HUDEP-2 (cell line): ENCODE measurements at regions not wholly inside any gene's neighbourhood (a gene's known extent, or its start where the extent isn't known, plus 50 kb on each side); places are given as distances from the start of the nearest gene placed in this dataset.

Source experiments
- DNase-seq, 76 experiments: peaks; one replicate each; lab custom pipeline; 2025; ENCODE audit not compliant: unreplicated experiment in 76 of 76; lab: John Stamatoyannopoulos, UW

DNA sequence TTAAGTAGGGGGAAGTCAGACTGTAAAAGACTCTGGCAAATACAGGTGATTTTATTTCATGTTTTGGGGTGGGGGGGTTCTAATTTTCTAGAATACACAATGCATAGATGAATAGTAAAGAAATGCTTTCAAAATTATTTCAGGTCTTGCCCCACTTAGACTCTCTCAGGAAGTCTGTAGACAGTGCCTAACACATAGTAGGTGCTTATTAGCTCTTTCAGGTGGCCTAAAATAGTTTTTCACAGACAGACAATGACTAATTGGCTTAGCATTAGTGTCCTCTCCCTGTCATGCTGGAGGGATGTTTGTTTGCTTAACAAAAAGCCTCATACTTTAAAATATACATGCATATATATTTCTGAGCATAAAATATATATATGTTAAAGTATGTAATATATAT lies 366.0 kb downstream of the SOX9 start:
- no peak for DNase-seq

DNA sequence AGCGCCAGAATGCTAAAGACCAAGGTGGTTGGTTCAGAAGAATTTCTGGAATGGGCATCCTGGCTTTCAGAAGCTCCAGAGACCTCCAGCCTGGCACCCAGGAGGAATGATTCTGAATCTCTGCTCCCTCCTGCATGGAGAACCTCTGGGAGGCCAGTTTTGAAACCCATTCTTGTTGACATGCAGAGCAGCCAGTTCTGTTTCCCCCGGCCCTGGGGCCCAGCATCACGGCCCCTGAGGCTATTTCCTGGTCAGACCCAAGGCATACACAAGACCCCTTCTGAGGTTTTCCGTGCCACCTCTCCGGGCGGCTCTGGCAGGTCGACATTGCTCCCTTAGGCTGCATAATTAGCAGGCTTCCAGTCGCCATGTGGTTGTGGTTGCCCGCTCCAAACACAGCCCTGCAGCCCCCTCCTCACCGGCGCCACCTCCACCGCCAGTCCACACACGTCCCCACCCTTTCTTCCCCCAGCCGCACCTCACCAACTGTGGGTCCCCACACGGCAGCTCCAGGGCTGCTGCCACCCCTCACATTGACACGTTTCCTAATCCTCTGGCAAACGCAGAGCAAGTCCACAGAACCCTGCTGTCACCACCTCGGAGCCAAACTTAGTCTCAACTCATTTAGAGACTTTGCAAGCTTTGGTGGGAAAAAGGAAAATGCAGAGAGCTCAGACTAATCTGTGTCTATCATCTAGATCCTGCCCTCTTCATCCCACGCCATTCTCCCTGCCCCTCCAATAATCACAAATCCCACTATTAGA lies 367.1 kb downstream of the SOX9 start:
- no peak for DNase-seq

DNA sequence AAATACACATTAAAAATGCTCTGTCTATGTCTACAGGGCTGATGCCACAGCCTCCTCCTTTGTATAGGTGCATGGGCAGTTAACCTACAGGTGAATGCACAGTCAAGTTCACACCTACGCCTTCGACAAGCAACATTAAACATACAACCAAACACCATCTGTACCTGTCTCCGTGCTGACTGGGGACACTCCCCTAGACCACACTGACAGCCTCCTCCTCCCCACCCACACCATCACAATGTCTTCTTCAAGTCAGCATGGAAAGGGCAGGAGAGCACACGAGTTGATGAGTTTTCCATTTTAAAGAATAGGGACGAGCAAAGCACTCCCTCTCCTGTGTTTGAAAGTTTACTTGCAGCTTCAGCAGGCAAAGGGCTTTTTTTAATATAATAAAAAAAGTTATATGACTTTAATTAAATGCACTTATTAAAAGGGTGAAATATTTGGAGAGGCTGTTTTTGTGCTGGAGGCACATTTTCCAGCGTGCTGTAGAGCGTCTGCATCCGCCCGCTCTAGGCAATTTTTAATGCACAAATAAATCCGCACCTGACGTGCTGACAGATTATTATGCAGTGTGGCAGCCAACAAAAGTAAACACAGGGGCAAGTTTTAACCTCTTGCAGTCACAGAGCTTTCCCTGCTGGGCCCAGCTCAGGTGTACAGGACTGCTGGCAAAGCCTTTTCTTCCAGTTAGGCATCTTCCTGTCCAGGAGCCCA lies 367.9 kb downstream of the SOX9 start:
- no peak for DNase-seq

DNA sequence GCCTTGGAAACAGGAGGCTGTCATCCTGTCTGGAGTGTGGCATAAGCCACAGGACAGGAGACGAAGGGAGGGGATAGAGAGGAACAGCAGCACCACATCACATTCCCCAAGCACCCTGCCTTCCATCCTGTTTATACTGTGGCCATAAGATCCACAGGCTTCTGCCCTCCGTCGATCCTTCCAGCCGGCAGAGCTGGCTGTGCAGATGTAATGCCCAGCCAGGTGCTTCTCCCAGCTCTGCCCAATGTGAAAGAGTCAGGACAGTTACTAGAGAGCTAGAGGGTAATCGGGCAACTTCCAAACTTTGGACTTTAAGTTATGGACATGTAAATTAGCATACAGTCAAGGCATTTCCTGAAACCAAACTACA lies 368.4 kb downstream of the SOX9 start:
- DNase-seq = no peak

DNA sequence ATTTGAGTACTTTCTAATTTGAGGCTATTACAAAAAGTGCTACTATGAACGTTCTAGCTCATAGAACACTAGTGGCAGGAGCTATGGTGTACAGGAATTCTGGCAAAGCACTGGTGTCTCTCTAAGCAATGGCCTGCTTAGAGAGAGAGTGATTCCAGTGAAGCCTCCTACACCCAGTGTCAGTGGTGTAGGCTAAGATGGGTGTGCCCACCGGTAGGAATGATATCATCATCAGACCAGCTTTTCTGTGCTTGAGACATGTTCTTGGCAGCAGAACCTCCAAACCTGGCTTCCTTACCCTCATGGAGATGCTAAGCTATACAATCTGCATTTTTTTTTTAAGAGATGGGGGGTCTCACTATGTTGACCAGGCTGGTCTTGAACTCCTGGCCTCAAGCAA lies 370.3 kb downstream of the SOX9 start:
- no peak for DNase-seq

DNA sequence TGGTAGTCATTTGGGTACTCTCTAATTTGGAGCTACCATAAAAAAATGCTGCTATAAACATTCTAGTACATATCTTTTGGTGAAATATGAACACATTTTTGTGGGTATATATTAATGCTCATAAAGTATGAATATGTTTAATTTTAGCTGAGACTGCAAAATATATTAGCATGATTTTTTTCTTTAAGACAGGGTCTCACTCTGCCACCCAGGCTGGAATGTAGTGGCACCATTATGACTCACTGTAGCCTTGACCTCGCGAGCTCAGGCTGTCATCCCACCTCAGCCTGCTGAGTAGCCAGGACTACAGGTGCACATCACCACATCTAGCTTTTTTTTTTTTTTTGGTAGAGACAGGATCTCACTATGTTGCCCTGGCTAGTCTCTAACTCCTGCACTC lies 371.7 kb downstream of the SOX9 start:
- DNase-seq = no peak

DNA sequence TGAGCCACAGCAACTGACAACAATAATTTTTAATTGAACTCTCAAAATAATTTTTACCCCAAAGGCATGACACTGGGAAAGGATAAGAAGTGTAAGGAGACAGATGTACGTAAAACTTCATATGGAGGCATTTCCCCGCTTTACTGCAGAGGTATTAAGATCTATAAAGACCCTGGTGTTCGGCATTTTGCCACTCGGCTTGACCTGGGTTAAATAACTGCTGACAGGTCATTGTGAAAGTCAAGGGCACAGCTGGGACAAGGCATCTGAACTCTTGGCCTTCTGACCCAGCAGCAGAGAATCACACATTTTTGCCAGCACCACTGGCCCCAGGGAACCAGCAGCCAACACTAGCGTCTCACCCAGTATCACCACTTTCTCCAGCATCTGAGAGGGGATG lies 372.1 kb downstream of the SOX9 start:
- no peak for DNase-seq

DNA sequence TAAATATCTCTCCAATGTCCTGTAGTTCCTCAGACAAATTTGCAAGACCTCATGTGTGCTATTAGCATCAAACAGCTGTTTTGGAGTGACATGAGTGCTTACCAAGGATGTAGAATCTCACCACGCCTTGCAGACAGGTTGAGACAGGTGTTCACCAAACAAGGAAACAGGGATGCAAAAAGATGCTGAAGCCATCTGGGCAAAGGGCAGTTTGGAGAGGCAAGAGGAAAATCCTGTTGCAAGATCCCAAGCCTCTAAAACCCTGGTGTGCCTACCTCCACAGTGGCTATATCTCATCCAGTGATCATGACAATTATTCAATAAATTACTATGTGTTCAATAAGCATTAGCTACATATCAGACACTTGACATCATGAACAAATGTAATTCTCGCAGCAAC lies 373.7 kb downstream of the SOX9 start:
- DNase-seq = no peak

DNA sequence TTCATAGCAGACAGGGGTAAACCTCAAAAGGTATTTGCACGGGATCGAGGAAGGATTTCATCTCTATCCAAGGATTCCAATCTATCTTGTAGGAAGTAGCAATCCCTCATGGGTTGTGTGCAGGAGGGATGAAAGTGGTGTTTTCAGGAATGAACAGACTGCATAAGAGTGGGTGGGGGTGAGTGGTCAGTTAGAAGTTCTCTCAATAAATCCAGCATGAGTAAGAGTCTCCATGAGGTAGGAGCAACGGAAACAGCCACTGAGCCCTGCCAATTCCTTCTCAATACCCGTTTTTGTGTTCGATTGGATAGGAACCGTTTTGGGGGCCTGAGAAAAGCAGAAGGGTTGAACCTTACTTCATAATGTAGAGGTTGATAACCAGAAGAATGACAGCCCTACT lies 375.6 kb downstream of the SOX9 start:
- no peak for DNase-seq

DNA sequence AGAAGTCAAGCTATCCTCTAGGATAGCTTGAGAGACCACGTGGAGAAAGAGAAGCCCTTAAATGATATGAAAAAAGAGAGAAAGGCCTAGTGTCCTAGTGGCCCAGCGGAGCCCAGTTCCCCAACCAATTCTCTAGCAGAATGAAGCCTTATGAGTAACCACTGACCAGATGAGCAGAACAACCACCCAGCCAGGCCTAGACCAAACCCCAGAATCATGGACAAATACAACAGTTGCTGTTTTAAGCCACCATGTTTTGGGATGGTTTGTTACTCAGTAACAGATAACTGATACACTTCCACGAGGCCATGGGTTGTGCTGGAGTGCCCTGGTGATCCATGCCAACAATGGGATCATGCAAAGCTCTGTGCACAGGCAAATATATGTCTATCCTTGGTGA lies 377.1 kb downstream of the SOX9 start:
- DNase-seq = no peak

DNA sequence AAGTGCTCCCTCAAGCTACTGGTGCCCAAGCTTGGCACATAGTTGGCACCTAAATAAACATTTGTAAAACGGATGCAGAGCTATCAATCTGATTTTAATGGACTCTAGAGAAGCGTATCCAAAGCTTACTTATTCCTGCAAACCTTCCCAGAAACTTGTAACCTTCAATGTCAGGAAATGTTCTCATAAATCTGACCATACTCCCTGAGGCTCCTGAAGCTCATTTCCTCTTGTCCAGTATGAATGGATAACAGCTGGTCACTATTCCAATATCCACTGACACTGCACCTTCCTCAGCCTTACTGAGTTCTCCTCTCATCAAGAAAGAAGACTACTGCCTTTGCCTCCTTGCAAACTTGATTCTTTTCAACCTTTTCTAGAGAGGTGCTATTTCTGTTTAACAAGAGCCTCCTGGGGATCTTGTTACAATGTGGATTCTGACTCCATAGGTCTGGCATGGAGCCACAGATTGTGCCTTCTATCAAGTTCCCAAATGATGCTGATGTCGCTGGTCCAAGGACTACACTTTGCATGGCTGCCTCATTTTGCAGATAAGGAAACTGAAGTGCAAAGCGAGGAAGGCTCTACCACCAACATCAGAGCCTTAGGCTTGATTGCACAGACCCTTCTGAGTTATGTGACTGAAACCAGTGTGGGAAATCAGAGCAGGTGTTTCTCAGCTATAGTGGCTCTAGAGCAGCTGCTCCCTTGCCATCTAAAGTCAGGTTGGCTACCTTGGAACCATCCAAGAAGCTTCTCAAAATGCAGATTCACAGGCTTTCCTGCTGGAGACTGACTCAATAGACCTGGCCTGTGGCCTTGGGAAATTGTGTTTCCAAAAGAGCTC lies 377.8 kb downstream of the SOX9 start:
- DNase-seq = no peak

DNA sequence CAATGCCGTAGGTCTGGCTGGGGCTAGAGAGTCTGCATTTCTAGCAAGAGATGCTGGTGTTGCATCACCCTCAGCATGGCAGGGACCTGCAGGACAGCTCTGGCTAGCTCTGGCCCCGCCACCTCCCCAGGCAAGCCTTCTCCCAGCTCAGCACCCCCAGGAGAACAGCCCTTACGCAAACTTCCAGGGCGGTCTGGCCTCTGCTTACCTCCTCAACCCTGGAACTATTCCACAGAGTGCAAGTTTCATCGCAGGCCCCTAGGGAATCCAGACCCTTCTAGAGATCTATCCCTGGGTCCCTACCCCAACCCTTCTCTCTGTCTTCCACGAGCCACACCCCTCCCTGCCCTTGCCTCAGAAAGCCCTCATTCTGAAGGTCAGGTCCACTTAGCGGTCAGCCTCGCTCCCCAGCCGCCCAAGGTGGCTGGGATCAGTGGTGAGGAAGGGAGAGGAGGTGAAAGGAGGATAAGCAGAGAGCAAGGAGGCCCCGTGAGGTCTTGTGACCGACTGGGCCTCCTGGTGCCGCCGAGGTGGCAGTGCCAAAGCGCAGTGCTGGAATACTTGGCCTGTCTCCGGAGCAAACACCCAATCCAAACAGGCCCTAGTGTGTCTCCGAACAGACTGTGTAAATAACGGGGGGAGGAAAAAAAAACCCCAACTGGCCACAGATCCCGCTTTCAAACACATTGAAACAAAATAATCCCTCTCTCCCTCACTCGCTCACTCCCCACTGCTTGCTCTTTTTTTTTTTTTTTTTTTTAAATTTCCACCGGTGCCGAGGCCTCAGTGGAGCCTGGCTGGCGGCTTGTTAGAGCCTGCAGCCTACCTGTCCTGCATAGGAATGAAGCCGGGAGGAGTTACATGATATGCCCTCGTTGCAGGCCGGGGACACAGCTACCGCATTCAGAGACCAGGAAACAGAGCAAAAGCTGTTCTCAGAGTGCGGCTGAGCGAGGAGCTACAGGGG lies 380.9 kb downstream of the SOX9 start:
- DNase-seq = no peak

DNA sequence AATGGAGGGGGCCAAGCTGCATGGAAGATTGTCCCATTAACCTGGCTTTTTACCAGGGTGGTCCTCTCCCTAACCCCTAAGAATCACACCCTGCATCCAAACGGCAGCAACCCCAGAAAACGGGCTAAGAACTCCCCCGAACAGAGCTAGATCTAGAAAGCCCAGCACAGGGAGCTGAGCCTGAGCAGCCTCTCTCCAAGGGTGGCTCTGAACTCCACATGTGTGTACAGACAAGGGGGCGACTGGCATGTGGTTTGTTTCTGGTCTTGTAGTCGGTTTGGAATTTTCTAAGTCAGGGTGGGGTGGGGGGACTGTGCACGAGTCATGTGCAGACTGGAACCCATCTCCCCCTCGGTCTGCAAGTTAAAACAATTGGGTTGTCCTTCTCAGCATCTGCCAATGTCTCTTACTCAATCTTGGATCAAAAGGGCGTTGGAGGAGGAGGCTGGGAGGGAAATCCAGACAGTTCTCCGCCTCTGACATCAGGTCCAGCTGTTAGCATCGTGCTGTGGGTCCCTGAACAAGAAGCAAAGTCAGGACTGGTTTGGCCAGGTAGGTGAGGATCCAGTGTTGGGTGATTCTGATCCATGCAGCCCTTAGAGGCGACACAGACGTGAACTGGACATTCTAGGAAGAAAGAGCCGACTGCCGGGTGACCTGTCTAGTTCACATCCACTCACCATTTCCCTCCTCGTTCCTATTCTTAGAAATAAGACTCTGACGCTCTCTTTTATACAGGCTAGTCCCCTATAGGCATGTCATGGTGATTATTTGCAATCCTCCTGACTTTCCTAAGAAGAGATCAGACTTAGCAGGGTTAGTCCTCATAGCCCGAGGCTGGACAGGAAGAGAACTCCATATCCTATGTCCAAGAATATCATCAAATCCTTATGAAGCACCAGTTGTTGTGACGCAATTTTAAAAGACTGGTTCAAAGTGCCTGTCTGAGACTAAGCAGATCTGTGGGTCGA lies 381.8 kb downstream of the SOX9 start:
- no peak for DNase-seq

DNA sequence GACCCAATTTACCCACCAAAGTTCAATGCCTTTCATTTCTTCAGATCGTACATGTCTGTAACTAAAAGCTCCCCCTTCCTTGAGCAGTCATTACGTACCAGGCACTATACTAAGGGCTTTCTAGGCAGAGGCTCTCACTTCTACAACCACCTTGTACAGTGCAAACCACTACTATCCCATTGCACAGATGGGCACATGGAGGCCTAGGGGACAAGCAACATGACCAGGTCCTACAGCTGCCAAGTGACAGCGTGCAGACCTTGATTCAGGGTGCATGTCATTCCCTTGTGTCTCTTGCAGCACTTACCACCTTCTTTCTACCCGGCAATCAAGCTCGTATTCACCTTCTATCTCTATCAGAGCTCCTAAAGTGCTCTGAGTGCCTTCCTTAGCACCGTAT lies 382.7 kb downstream of the SOX9 start:
- no peak for DNase-seq

DNA sequence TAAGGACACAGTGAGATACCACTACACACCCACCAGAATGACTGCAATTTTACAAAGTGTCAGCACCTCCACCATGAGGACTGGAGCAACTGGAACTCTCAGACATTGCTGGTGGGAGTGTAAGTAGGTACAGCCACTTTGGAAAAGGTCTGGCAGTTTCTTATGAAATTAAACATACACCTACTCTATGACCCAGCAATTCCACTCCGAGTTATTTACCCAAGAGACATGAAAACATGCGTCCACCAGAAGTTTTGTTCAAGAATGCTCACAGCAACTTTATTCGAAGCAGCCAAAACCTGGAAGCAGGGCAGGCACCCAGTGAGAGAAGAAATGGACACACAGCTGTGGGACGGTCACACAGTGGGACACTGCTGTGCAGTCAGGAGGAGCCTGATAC lies 384.0 kb downstream of the SOX9 start:
- no peak for DNase-seq

DNA sequence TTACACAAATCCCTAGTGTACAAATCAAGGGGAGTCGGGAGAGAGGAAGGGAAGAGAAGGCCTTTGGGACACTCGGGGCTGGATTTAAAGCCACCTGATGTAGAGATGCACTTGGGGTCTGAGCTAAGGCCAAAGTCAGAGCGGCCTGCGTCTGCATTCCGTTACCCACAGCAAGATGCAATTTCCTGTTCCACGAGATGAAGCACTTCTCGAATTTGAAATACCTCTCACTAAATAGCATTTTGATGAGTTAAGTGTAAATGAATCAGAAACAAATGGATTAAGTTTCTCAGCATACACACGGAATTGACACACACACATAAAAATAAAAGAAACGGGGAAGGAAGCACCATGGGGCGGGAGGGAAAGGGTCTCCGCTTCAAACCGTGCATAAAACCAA lies 386.0 kb downstream of the SOX9 start:
- no peak for DNase-seq

DNA sequence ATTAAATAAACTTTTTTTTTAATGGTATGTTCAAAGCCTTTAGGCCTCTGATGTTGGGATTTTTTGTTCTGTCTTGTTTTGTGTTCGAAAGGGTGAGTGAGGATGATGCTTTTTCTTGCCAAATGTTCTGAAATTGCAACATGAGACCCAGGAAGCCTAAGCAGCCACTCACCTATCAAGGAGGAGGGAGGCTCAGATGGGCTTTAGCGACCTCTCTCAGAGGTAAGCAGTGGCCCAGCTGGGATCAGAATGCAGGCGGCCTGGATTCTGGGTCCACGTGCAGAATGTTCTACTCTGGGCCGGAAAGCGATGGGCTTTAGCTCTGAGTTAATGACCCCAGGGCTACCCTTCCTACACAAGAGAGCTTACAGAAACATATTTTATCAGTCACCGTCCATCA lies 386.6 kb downstream of the SOX9 start:
- DNase-seq = no peak

DNA sequence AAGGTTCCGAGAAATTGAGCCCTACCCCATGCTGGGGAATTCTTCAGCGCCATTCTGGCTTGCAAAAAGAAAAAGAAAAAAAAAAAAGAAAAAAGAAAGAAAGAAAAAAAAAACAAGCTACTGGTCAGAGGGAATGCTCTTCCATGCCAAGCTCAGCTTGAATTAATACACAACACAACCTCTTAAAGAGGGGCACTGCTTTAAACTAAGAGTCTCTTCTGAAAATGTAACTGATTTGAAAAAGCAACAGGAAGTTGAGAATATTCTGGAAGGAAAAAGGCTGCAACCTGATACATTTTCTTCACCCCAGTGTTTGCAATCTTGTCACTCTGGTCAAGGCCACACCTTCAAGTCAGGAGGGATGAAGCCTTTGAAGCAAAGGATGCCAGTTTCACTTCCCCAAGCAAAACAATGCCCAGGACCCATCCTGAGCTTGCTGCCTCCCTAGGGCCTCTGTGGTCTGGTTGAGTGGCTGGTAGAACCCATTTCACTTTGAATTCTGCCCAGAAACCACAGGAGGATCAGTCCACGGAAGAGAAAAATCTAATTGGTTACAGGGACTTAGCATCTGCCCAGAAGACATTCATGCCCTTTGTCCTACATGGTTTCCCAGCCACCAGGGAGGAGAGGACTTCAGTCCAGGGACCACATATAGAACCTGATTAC lies 389.7 kb downstream of the SOX9 start:
- no peak for DNase-seq

DNA sequence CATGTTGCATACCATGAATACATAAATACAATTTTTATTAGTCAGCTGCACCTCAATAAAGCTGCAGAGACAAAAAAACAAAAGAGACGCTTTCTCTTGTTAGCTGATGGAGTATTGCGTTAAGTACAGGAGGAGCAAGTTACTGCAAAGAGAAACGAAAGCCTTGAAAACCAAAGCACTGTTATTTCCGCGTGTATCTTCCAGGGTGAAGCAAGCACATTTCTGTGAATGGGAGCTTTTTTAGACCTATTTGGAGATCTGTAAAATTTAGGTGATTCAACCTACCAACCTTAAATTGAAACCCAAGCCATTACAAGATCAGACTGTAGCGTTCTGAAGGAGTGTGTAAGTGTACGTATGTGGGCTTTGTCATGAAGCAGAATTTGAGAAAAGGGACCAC lies 390.4 kb downstream of the SOX9 start:
- DNase-seq = no peak
